GM12878 (cell line): ENCODE measurements at regions not wholly inside any gene's neighbourhood (a gene's known extent, or its start where the extent isn't known, plus 50 kb on each side); places are given as distances from the start of the nearest gene placed in this dataset.

Experiments
- ATAC-seq: fragments of 200-7000 bp; cut with Tn5 transposase; 3 replicates; pipeline ENCODE4 v1.9.1; 2020; ENCODE audit warnings: mild to moderate bottlenecking, moderate library complexity
- BruUV-seq: library from RNA; stranded (reverse); fragments of 400-500 nt; replicated peaks from 2 replicates; lab custom pipeline; 2021; lab: Mats Ljungman, UMichigan
- CTCF ChIA-PET: fragments of 300-600 bp; sonication (Branson Sonifier 250); formaldehyde crosslinking; extraction: SDS; loops from one replicate; lab custom pipeline; 2021; ENCODE audit warnings: inconsistent platforms; lab: Yijun Ruan, JAX
- POLR2A ChIA-PET: fragments of 350-600 bp; formaldehyde crosslinking; extraction: SDS; loops from one replicate; lab custom pipeline; 2021; ENCODE audit warnings: inconsistent platforms; lab: Charles Lee
- RAD21 ChIA-PET: fragments of 300-600 bp; sonication (Branson Sonifier 250); formaldehyde crosslinking; loops from one replicate; lab custom pipeline; 2023; ENCODE audit warnings: antibody characterized with exemption; ENCODE audit not compliant: unreplicated experiment; lab: Charles Lee
- SMC1A ChIA-PET: fragments of 300-600 bp; sonication (Branson Sonifier 250); formaldehyde crosslinking; loops from one replicate; lab custom pipeline; 2023; ENCODE audit not compliant: unreplicated experiment, uncharacterized antibody; lab: Charles Lee
- DNase-seq: peaks from one replicate; pipeline ENCODE4 v3.0.0-alpha.2; 2011; ENCODE audit warnings: low read depth, low spot score
- FAIRE-seq: peaks from 3 replicates; lab custom pipeline; 2011; peaks lifted over from hg19 to GRCh38; lab: Jason Lieb, UNC
- H2AFZ ChIP-seq: 2 replicates; pipeline ENCODE4 v1.6.0; 2011; ENCODE audit warnings: low read depth, low read length, control low read depth; ENCODE audit not compliant: control insufficient read depth
- H3K27ac ChIP-seq: 2 replicates; pipeline ENCODE4 v1.5.1; 2011; ENCODE audit warnings: control low read depth; ENCODE audit not compliant: control insufficient read depth, insufficient read depth
- H3K27me3 ChIP-seq, 2 experiments: replicated peaks in 1 of 2; 2 replicates each; pipeline versions ENCODE4 v1.6.0 to v1.6.1; 2011; ENCODE audit warnings: low read length in 1 of 2; ENCODE audit not compliant: control insufficient read depth in 2 of 2, insufficient read depth in 2 of 2
- H3K36me3 ChIP-seq, 2 experiments: 2 replicates each; pipeline ENCODE4 v1.5.1; 2011; ENCODE audit warnings: low read length in 1 of 2; ENCODE audit not compliant: control insufficient read depth in 2 of 2, insufficient read depth in 2 of 2
- H3K4me1 ChIP-seq: 2 replicates; pipeline ENCODE4 v1.6.1; 2011; ENCODE audit warnings: mild to moderate bottlenecking, low read length, moderate library complexity, mixed read lengths; ENCODE audit not compliant: control insufficient read depth, insufficient read depth
- H3K4me2 ChIP-seq: 2 replicates; pipeline ENCODE4 v1.6.0; 2011; ENCODE audit warnings: control low read depth; ENCODE audit not compliant: control insufficient read depth, insufficient read depth
- H3K4me3 ChIP-seq: fragments of 200-600 bp; sonication (generic); 2 replicates; pipeline ENCODE4 v1.5.1; 2016
- H3K79me2 ChIP-seq: 2 replicates; pipeline ENCODE4 v1.6.0; 2011; ENCODE audit warnings: low read length; ENCODE audit not compliant: control insufficient read depth, insufficient read depth
- H3K9ac ChIP-seq: 2 replicates; pipeline ENCODE4 v1.8.0; 2011; ENCODE audit warnings: low read length, control low read depth, mixed read lengths; ENCODE audit not compliant: control insufficient read depth, insufficient read depth
- H3K9me3 ChIP-seq: replicated peaks from 3 replicates; pipeline ENCODE4 v1.5.1; 2011; ENCODE audit warnings: mild to moderate bottlenecking, low read length; ENCODE audit not compliant: control insufficient read depth, insufficient read depth
- H4K20me1 ChIP-seq: 2 replicates; pipeline ENCODE4 v1.6.0; 2011; ENCODE audit not compliant: control insufficient read depth, insufficient read depth
- BCL11A ChIP-seq: IDR thresholded peaks from 2 replicates; pipeline ENCODE4 v1.6.1; 2011; ENCODE audit warnings: low read depth, low read length
- CBFB ChIP-seq: IDR thresholded peaks from 2 replicates; pipeline ENCODE4 v1.6.1; 2016; ENCODE audit warnings: antibody characterized with exemption, low read depth
- EGR1 ChIP-seq, 2 experiments: IDR thresholded peaks; 1 replicate in 1 of 2; 2 replicates in 1 of 2; pipeline ENCODE4 v1.6.1; 2011 to 2012; ENCODE audit warnings: low read depth in 2 of 2, low read length in 2 of 2, borderline replicate concordance in 1 of 2, mild to moderate bottlenecking in 1 of 2, moderate library complexity in 1 of 2
- HDAC6 ChIP-seq: fragments of 200-600 bp; sonication (generic); IDR thresholded peaks from one replicate; pipeline ENCODE4 v1.8.0; 2017; ENCODE audit warnings: antibody characterized with exemption; ENCODE audit not compliant: unreplicated experiment
- IKZF1 ChIP-seq: fragments of 450-650 bp; conservative IDR thresholded peaks from 2 replicates; pipeline ENCODE4 v1.6.1; 2017; ENCODE audit warnings: antibody characterized with exemption, mild to moderate bottlenecking
- MTA3 ChIP-seq: IDR thresholded peaks from 2 replicates; pipeline ENCODE4 v1.6.1; 2012; ENCODE audit warnings: low read length, inconsistent platforms, borderline replicate concordance
- ZNF274 ChIP-seq: IDR thresholded peaks from one replicate; pipeline ENCODE4 v1.8.0; 2011; ENCODE audit not compliant: insufficient read length, insufficient read depth
- whole genome bisulfite sequencing: methylation state at CpG from one replicate; pipeline ENCODE4 v1.1.6; 2016; ENCODE audit warnings: low lambda C conversion rate; ENCODE audit not compliant: insufficient replicate concordance, insufficient coverage; ENCODE audit errors: missing lambda C conversion rate; 5-methylcytosine and 5-hydroxymethylcytosine counted together
- in situ Hi-C: fragments of 300-500 bp; cut with MboI; formaldehyde crosslinking; loops from 9 replicates; pipeline ENCODE4 v1.14.3; 2018; ENCODE audit warnings: mixed read lengths
- intact Hi-C: fragments of 100-400 bp; cut with micrococcal nuclease; formaldehyde crosslinking; loops from one replicate; pipeline ENCODE4 v1.14.2; 2022; ENCODE audit not compliant: unreplicated experiment
- TF ChIP-seq, protein P1 (sequence below): IDR thresholded peaks from 2 replicates; pipeline ENCODE4 v1.6.1; 2012; ENCODE audit warnings: low read length, inconsistent platforms
- TF ChIP-seq, protein P2 (sequence below): IDR thresholded peaks from 2 replicates; pipeline ENCODE4 v1.6.1; 2011; ENCODE audit warnings: mild to moderate bottlenecking, low read depth, low read length, moderate library complexity; ENCODE audit not compliant: insufficient replicate concordance
- TF ChIP-seq, protein P3 (sequence below): IDR thresholded peaks from 2 replicates; pipeline ENCODE4 v1.6.1; 2012; ENCODE audit warnings: low read depth, low read length, improper control_type of control experiment
- TF ChIP-seq, protein P4 (sequence below): fragments of 450-650 bp; formaldehyde crosslinking; IDR thresholded peaks from 2 replicates; pipeline ENCODE4 v1.4.0; 2022; ENCODE audit warnings: mild to moderate bottlenecking, moderate library complexity

DNA sequence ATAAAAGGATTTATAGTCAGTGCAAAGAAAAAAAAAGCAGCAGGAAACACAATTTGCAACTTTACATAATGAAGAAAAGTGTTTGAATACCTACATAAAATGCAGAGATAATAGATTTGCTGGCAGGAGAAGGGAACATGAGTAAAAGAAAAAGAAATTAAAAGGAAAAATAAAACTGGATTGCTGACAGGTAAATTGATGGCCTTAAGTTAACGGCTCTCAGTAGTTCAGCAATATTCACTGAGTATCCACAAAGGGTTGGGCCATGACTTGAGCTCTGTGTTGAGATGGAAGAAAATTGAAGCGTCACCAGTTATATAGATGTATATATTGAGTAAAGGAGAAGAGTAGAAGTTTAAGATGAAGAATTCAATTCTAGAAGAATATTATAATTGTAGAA, 330.1 kb upstream of the VCX start (continued):
- TF ChIP-seq, protein P1, sequence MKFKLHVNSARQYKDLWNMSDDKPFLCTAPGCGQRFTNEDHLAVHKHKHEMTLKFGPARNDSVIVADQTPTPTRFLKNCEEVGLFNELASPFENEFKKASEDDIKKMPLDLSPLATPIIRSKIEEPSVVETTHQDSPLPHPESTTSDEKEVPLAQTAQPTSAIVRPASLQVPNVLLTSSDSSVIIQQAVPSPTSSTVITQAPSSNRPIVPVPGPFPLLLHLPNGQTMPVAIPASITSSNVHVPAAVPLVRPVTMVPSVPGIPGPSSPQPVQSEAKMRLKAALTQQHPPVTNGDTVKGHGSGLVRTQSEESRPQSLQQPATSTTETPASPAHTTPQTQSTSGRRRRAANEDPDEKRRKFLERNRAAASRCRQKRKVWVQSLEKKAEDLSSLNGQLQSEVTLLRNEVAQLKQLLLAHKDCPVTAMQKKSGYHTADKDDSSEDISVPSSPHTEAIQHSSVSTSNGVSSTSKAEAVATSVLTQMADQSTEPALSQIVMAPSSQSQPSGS: no peak
- TF ChIP-seq HDAC6 (no peak), IKZF1 (no peak), CBFB (no peak), ZNF274 (no peak), EGR1 (IDR thresholded peaks at IDR 0.05; ENCODE audit: borderline replicate concordance in 1 of 2, low read depth in 2 of 2, low read length in 2 of 2) (no peak)
- TF ChIP-seq, protein P2, sequence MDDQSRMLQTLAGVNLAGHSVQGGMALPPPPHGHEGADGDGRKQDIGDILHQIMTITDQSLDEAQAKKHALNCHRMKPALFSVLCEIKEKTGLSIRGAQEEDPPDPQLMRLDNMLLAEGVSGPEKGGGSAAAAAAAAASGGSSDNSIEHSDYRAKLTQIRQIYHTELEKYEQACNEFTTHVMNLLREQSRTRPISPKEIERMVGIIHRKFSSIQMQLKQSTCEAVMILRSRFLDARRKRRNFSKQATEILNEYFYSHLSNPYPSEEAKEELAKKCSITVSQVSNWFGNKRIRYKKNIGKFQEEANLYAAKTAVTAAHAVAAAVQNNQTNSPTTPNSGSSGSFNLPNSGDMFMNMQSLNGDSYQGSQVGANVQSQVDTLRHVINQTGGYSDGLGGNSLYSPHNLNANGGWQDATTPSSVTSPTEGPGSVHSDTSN: no peak
- TF ChIP-seq, protein P3, sequence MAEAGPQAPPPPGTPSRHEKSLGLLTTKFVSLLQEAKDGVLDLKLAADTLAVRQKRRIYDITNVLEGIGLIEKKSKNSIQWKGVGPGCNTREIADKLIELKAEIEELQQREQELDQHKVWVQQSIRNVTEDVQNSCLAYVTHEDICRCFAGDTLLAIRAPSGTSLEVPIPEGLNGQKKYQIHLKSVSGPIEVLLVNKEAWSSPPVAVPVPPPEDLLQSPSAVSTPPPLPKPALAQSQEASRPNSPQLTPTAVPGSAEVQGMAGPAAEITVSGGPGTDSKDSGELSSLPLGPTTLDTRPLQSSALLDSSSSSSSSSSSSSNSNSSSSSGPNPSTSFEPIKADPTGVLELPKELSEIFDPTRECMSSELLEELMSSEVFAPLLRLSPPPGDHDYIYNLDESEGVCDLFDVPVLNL: no peak
- TF ChIP-seq, all 136 proteins: peak for 0

DNA sequence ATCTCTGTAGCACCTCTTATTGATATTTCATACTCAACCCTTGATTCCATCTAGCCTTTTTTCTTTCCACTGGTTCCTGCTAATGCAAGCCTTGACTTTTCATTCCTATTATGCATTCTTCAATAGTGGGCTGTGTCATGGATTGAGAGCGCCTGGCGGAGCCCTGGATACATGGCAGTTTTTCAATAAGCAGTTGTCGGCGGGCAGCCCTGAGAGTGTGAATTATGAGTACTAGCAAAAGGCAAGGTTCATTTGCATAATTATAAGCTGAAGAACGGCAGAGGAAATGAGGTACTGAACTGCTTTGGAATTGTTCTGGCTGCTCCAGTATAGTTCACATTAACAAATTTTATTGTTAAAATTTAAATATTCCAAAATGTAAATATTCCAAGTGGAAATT, 339.7 kb upstream of the VCX start:
- H3K27ac ChIP-seq: no peak overlapping the region
- DNase-seq (no peak), ATAC-seq (no peak), FAIRE-seq (no peak)
- no peaks in the 10 kb centered on the region for H3K36me3 ChIP-seq
- 59% methylated on average over 5 of the region's 5 CpGs for WGBS
- no peak overlapping the region for H2AFZ ChIP-seq
- no peak overlapping the region for H3K4me2 ChIP-seq
- H3K4me1 ChIP-seq: no peaks in the 10 kb centered on the region
- in situ Hi-C loops: no loop called here
- no peaks in the 10 kb centered on the region for H3K27me3 ChIP-seq
- intact Hi-C loops: no loop called here
- CTCF ChIA-PET: interaction anchor here (1.5 kb wide), 1 partner anchor 10 kb away, joined by 6 read pairs; no protein-coding TSS in a partner anchor
- TF ChIP-seq, protein P4, sequence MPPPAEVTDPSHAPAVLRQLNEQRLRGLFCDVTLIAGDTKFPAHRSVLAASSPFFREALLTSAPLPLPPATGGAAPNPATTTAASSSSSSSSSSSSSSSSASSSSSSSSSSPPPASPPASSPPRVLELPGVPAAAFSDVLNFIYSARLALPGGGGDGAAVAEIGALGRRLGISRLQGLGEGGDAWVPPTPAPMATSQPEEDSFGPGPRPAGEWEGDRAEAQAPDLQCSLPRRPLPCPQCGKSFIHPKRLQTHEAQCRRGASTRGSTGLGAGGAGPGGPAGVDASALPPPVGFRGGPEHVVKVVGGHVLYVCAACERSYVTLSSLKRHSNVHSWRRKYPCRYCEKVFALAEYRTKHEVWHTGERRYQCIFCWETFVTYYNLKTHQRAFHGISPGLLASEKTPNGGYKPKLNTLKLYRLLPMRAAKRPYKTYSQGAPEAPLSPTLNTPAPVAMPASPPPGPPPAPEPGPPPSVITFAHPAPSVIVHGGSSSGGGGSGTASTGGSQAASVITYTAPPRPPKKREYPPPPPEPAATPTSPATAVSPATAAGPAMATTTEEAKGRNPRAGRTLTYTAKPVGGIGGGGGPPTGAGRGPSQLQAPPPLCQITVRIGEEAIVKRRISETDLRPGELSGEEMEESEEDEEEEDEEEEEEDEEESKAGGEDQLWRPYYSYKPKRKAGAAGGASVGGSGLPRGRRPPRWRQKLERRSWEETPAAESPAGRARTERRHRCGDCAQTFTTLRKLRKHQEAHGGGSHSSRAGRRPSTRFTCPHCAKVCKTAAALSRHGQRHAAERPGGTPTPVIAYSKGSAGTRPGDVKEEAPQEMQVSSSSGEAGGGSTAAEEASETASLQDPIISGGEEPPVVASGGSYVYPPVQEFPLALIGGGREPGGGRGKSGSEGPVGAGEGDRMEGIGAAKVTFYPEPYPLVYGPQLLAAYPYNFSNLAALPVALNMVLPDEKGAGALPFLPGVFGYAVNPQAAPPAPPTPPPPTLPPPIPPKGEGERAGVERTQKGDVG (CRISPR knock-in tag): no peak
- TF ChIP-seq BCL11A: no peak
- no peak for TF ChIP-seq MTA3
- TF ChIP-seq, all 136 proteins: peak for 0
- no peaks in the 10 kb centered on the region for H3K79me2 ChIP-seq
- SMC1A ChIA-PET: interaction anchor here (1.0 kb wide), 1 partner anchor 10 kb away, joined by 3 read pairs; no protein-coding TSS in a partner anchor
- RAD21 ChIA-PET: no interaction called here
- no peaks in the 10 kb centered on the region for H3K9me3 ChIP-seq
- no peak overlapping the region for H3K4me3 ChIP-seq
- H4K20me1 ChIP-seq: no peaks in the 10 kb centered on the region
- POLR2A ChIA-PET: no interaction called here
- H3K9ac ChIP-seq: no peak overlapping the region
- no TSS peak for BruUV-seq
